IPS-15b (cell line): ENCODE measurements at regions not wholly inside any gene's neighbourhood (a gene's known extent, or its start where the extent isn't known, plus 50 kb on each side); places are given as distances from the start of the nearest gene placed in this dataset.

Experiments
- H3K27me3 ChIP-seq: one replicate; pipeline ENCODE4 v1.6.1; 2013; ENCODE audit warnings: low read length; ENCODE audit not compliant: control insufficient read depth, insufficient read depth
- H3K36me3 ChIP-seq: one replicate; pipeline ENCODE4 v1.6.1; 2013; ENCODE audit warnings: low read length; ENCODE audit not compliant: control insufficient read depth, insufficient read depth
- H3K4me1 ChIP-seq: one replicate; pipeline ENCODE4 v1.6.1; 2013; ENCODE audit warnings: mild to moderate bottlenecking, low read length; ENCODE audit not compliant: control insufficient read depth, insufficient read depth
- H3K4me3 ChIP-seq: one replicate; pipeline ENCODE4 v1.5.1; 2013; ENCODE audit warnings: low read depth, low read length
- H3K9ac ChIP-seq: one replicate; pipeline ENCODE4 v1.6.1; 2013; ENCODE audit warnings: low read depth, mild to moderate bottlenecking, low read length
- H3K9me3 ChIP-seq: one replicate; pipeline ENCODE4 v1.6.1; 2013; ENCODE audit warnings: mild to moderate bottlenecking, low read length; ENCODE audit not compliant: control insufficient read depth, insufficient read depth

- H3K36me3 ChIP-seq: no peaks in the 10 kb centered on the region
- no peaks in the 10 kb centered on the region for H3K4me1 ChIP-seq
- no peaks in the 10 kb centered on the region for H3K9me3 ChIP-seq
- no peaks in the 10 kb centered on the region for H3K27me3 ChIP-seq
- no peak overlapping the region for H3K4me3 ChIP-seq
- H3K9ac ChIP-seq: no peak overlapping the region
Measured at GRCh38 chr10:9992661-9993060, 1025.0 kb upstream of the CELF2 start.

- no peaks in the 10 kb centered on the region for H3K36me3 ChIP-seq
- no peak overlapping the region for H3K9ac ChIP-seq
- H3K4me3 ChIP-seq: no peak overlapping the region
- no peaks in the 10 kb centered on the region for H3K27me3 ChIP-seq
- H3K9me3 ChIP-seq: no peaks in the 10 kb centered on the region
- no peaks in the 10 kb centered on the region for H3K4me1 ChIP-seq
Measured at GRCh38 chr10:9994131-9994530, 1023.5 kb upstream of the CELF2 start.

GRCh38 chr10:9999627-10000026 lies 1018.0 kb upstream of the CELF2 start:
- Histone ChIP-seq H3K36me3 (no peaks in the 10 kb centered on the region), H3K27me3 (no peaks in the 10 kb centered on the region), H3K4me1 (no peaks in the 10 kb centered on the region), H3K4me3 (no peak overlapping the region), H3K9me3 (no peaks in the 10 kb centered on the region), H3K9ac (no peak overlapping the region)

GRCh38 chr10:10007957-10008356 lies 1009.7 kb upstream of the CELF2 start:
- H3K9me3 ChIP-seq: no peaks in the 10 kb centered on the region
- no peak overlapping the region for H3K4me3 ChIP-seq
- H3K9ac ChIP-seq: no peak overlapping the region

GRCh38 chr10:10010397-10010796 lies 1007.3 kb upstream of the CELF2 start:
- Histone ChIP-seq H3K9ac (no peak overlapping the region), H3K27me3 (no peaks in the 10 kb centered on the region), H3K4me1 (no peaks in the 10 kb centered on the region), H3K4me3 (no peak overlapping the region), H3K9me3 (no peaks in the 10 kb centered on the region), H3K36me3 (no peaks in the 10 kb centered on the region)

More at GRCh38 chr10:10007957-10008356, 1009.7 kb upstream of the CELF2 start:
- no peaks in the 10 kb centered on the region for H3K27me3 ChIP-seq
- H3K4me1 ChIP-seq: no peaks in the 10 kb centered on the region
- no peaks in the 10 kb centered on the region for H3K36me3 ChIP-seq

GRCh38 chr10:10014846-10015245 lies 1002.8 kb upstream of the CELF2 start:
- Histone ChIP-seq H3K4me1 (no peaks in the 10 kb centered on the region), H3K4me3 (no peak overlapping the region), H3K36me3 (no peaks in the 10 kb centered on the region), H3K9me3 (no peaks in the 10 kb centered on the region), H3K9ac (no peak overlapping the region), H3K27me3 (no peaks in the 10 kb centered on the region)

GRCh38 chr10:10017716-10018115 lies 1000.0 kb upstream of the CELF2 start:
- Histone ChIP-seq H3K27me3 (no peaks in the 10 kb centered on the region), H3K9ac (no peak overlapping the region)

GRCh38 chr10:10020945-10021344 lies 996.7 kb upstream of the CELF2 start:
- Histone ChIP-seq H3K9ac (no peak overlapping the region), H3K4me1 (no peaks in the 10 kb centered on the region), H3K9me3 (no peaks in the 10 kb centered on the region), H3K36me3 (no peaks in the 10 kb centered on the region), H3K4me3 (no peak overlapping the region), H3K27me3 (no peaks in the 10 kb centered on the region)

More at GRCh38 chr10:10017716-10018115, 1000.0 kb upstream of the CELF2 start:
- H3K36me3 ChIP-seq: no peaks in the 10 kb centered on the region
- no peak overlapping the region for H3K4me3 ChIP-seq
- H3K9me3 ChIP-seq: no peaks in the 10 kb centered on the region
- H3K4me1 ChIP-seq: no peaks in the 10 kb centered on the region

GRCh38 chr10:10032991-10033390 lies 984.7 kb upstream of the CELF2 start:
- no peaks in the 10 kb centered on the region for H3K9me3 ChIP-seq
- no peaks in the 10 kb centered on the region for H3K27me3 ChIP-seq
- no peaks in the 10 kb centered on the region for H3K36me3 ChIP-seq
- H3K4me1 ChIP-seq: no peaks in the 10 kb centered on the region
- H3K9ac ChIP-seq: no peak overlapping the region
- no peak overlapping the region for H3K4me3 ChIP-seq

- no peaks in the 10 kb centered on the region for H3K9me3 ChIP-seq
Measured at GRCh38 chr10:10038348-10038747, 979.3 kb upstream of the CELF2 start.

GRCh38 chr10:10039595-10039994 lies 978.1 kb upstream of the CELF2 start:
- Histone ChIP-seq H3K4me3 (no peak overlapping the region), H3K4me1 (no peaks in the 10 kb centered on the region), H3K27me3 (no peaks in the 10 kb centered on the region), H3K9me3 (no peaks in the 10 kb centered on the region), H3K36me3 (no peaks in the 10 kb centered on the region), H3K9ac (no peak overlapping the region)

More at GRCh38 chr10:10038348-10038747, 979.3 kb upstream of the CELF2 start:
- no peaks in the 10 kb centered on the region for H3K27me3 ChIP-seq
- H3K4me3 ChIP-seq: no peak overlapping the region
- H3K9ac ChIP-seq: no peak overlapping the region
- no peaks in the 10 kb centered on the region for H3K4me1 ChIP-seq
- no peaks in the 10 kb centered on the region for H3K36me3 ChIP-seq

GRCh38 chr10:10043083-10043482 lies 974.6 kb upstream of the CELF2 start:
- Histone ChIP-seq H3K27me3 (no peaks in the 10 kb centered on the region), H3K9ac (no peak overlapping the region), H3K36me3 (no peaks in the 10 kb centered on the region), H3K4me1 (no peaks in the 10 kb centered on the region), H3K4me3 (no peak overlapping the region), H3K9me3 (no peaks in the 10 kb centered on the region)
